Cardiac muscle cell (in vitro differentiated cells and primary cell): ENCODE measurements at regions not wholly inside any gene's neighbourhood (a gene's known extent, or its start where the extent isn't known, plus 50 kb on each side); places are given as distances from the start of the nearest gene placed in this dataset.

ENCODE experiments used
- DNase-seq, 2 donors: peaks; one replicate each; pipeline versions ENCODE4 v3.0.0 to v3.0.0-alpha.2; 2010 to 2017; ENCODE audit warnings: low read depth in 1 of 2, low spot score in 1 of 2
- H3K27ac ChIP-seq: fragments of 200-600 bp; sonication (generic); 2 replicates; pipeline ENCODE4 v1.5.1; 2016
- H3K27me3 ChIP-seq: fragments of 200-600 bp; sonication (generic); 2 replicates; pipeline ENCODE4 v1.6.0; 2016; ENCODE audit warnings: control low read depth
- H3K36me3 ChIP-seq: fragments of 200-600 bp; sonication (generic); 2 replicates; pipeline ENCODE4 v1.5.1; 2016; ENCODE audit warnings: control low read depth
- H3K4me1 ChIP-seq: fragments of 200-600 bp; sonication (generic); 2 replicates; pipeline ENCODE4 v1.8.1; 2017; ENCODE audit warnings: low read depth, mild to moderate bottlenecking, mixed run types
- H3K4me3 ChIP-seq: fragments of 200-600 bp; sonication (generic); 2 replicates; pipeline ENCODE4 v1.5.1; 2016; ENCODE audit warnings: mild to moderate bottlenecking
- H3K9me3 ChIP-seq: fragments of 200-600 bp; sonication (generic); 2 replicates; pipeline ENCODE4 v1.5.1; 2017; ENCODE audit warnings: low read depth, mild to moderate bottlenecking, control low read depth
- TF ChIP-seq, protein P1 (sequence below): IDR thresholded peaks from 2 replicates; pipeline ENCODE4 v1.5.1; 2012; ENCODE audit warnings: low read depth, mild to moderate bottlenecking, low read length

GRCh38 chr2:49207204-49207603 is 52.9 kb upstream of the FSHR start:
- H3K27ac ChIP-seq = no peak overlapping the region
- no peaks in the 10 kb centered on the region for H3K4me1 ChIP-seq
- H3K4me3 ChIP-seq = no peak overlapping the region
- TF ChIP-seq, protein P1, sequence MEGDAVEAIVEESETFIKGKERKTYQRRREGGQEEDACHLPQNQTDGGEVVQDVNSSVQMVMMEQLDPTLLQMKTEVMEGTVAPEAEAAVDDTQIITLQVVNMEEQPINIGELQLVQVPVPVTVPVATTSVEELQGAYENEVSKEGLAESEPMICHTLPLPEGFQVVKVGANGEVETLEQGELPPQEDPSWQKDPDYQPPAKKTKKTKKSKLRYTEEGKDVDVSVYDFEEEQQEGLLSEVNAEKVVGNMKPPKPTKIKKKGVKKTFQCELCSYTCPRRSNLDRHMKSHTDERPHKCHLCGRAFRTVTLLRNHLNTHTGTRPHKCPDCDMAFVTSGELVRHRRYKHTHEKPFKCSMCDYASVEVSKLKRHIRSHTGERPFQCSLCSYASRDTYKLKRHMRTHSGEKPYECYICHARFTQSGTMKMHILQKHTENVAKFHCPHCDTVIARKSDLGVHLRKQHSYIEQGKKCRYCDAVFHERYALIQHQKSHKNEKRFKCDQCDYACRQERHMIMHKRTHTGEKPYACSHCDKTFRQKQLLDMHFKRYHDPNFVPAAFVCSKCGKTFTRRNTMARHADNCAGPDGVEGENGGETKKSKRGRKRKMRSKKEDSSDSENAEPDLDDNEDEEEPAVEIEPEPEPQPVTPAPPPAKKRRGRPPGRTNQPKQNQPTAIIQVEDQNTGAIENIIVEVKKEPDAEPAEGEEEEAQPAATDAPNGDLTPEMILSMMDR = no peak
- no peaks in the 10 kb centered on the region for H3K27me3 ChIP-seq
- H3K9me3 ChIP-seq = peaks cover 2% of the 10 kb centered on the region
- H3K36me3 ChIP-seq = no peaks in the 10 kb centered on the region
- peak in 1 of 2 donors; percentile 7 for DNase-seq
